GM12878 (cell line): ENCODE measurements at regions not wholly inside any gene's neighbourhood (a gene's known extent, or its start where the extent isn't known, plus 50 kb on each side); places are given as distances from the start of the nearest gene placed in this dataset.

Source experiments
- ATAC-seq: fragments of 200-7000 bp; cut with Tn5 transposase; 3 replicates; pipeline ENCODE4 v1.9.1; 2020; ENCODE audit warnings: mild to moderate bottlenecking, moderate library complexity
- BruUV-seq: library from RNA; stranded (reverse); fragments of 400-500 nt; replicated peaks from 2 replicates; lab custom pipeline; 2021; lab: Mats Ljungman, UMichigan
- CTCF ChIA-PET: fragments of 300-600 bp; sonication (Branson Sonifier 250); formaldehyde crosslinking; extraction: SDS; loops from one replicate; lab custom pipeline; 2021; ENCODE audit warnings: inconsistent platforms; lab: Yijun Ruan, JAX
- POLR2A ChIA-PET: fragments of 350-600 bp; formaldehyde crosslinking; extraction: SDS; loops from one replicate; lab custom pipeline; 2021; ENCODE audit warnings: inconsistent platforms; lab: Charles Lee
- RAD21 ChIA-PET: fragments of 300-600 bp; sonication (Branson Sonifier 250); formaldehyde crosslinking; loops from one replicate; lab custom pipeline; 2023; ENCODE audit warnings: antibody characterized with exemption; ENCODE audit not compliant: unreplicated experiment; lab: Charles Lee
- SMC1A ChIA-PET: fragments of 300-600 bp; sonication (Branson Sonifier 250); formaldehyde crosslinking; loops from one replicate; lab custom pipeline; 2023; ENCODE audit not compliant: unreplicated experiment, uncharacterized antibody; lab: Charles Lee
- DNase-seq: peaks from one replicate; pipeline ENCODE4 v3.0.0-alpha.2; 2011; ENCODE audit warnings: low read depth, low spot score
- FAIRE-seq: peaks from 3 replicates; lab custom pipeline; 2011; peaks lifted over from hg19 to GRCh38; lab: Jason Lieb, UNC
- H2AFZ ChIP-seq: 2 replicates; pipeline ENCODE4 v1.6.0; 2011; ENCODE audit warnings: low read depth, low read length, control low read depth; ENCODE audit not compliant: control insufficient read depth
- H3K27ac ChIP-seq: 2 replicates; pipeline ENCODE4 v1.5.1; 2011; ENCODE audit warnings: control low read depth; ENCODE audit not compliant: control insufficient read depth, insufficient read depth
- H3K27me3 ChIP-seq, 2 experiments: replicated peaks in 1 of 2; 2 replicates each; pipeline versions ENCODE4 v1.6.0 to v1.6.1; 2011; ENCODE audit warnings: low read length in 1 of 2; ENCODE audit not compliant: control insufficient read depth in 2 of 2, insufficient read depth in 2 of 2
- H3K36me3 ChIP-seq, 2 experiments: 2 replicates each; pipeline ENCODE4 v1.5.1; 2011; ENCODE audit warnings: low read length in 1 of 2; ENCODE audit not compliant: control insufficient read depth in 2 of 2, insufficient read depth in 2 of 2
- H3K4me1 ChIP-seq: 2 replicates; pipeline ENCODE4 v1.6.1; 2011; ENCODE audit warnings: mild to moderate bottlenecking, low read length, moderate library complexity, mixed read lengths; ENCODE audit not compliant: control insufficient read depth, insufficient read depth
- H3K4me2 ChIP-seq: 2 replicates; pipeline ENCODE4 v1.6.0; 2011; ENCODE audit warnings: control low read depth; ENCODE audit not compliant: control insufficient read depth, insufficient read depth
- H3K4me3 ChIP-seq: fragments of 200-600 bp; sonication (generic); 2 replicates; pipeline ENCODE4 v1.5.1; 2016
- H3K79me2 ChIP-seq: 2 replicates; pipeline ENCODE4 v1.6.0; 2011; ENCODE audit warnings: low read length; ENCODE audit not compliant: control insufficient read depth, insufficient read depth
- H3K9ac ChIP-seq: 2 replicates; pipeline ENCODE4 v1.8.0; 2011; ENCODE audit warnings: low read length, control low read depth, mixed read lengths; ENCODE audit not compliant: control insufficient read depth, insufficient read depth
- H3K9me3 ChIP-seq: replicated peaks from 3 replicates; pipeline ENCODE4 v1.5.1; 2011; ENCODE audit warnings: mild to moderate bottlenecking, low read length; ENCODE audit not compliant: control insufficient read depth, insufficient read depth
- H4K20me1 ChIP-seq: 2 replicates; pipeline ENCODE4 v1.6.0; 2011; ENCODE audit not compliant: control insufficient read depth, insufficient read depth
- CEBPZ ChIP-seq: fragments of 150-350 bp; IDR thresholded peaks from 2 replicates; pipeline ENCODE4 v1.6.1; 2016; ENCODE audit warnings: low read depth, low read length
- FOS ChIP-seq: IDR thresholded peaks from 3 replicates; pipeline ENCODE4 v1.6.1; 2011; ENCODE audit warnings: borderline replicate concordance; ENCODE audit not compliant: insufficient read length; ENCODE audit errors: extremely low read depth
- JUNB ChIP-seq: IDR thresholded peaks from 2 replicates; pipeline ENCODE4 v1.6.1; 2016; ENCODE audit warnings: antibody characterized with exemption, mild to moderate bottlenecking
- MYB ChIP-seq: fragments of 150-350 bp; IDR thresholded peaks from 2 replicates; pipeline ENCODE4 v1.6.1; 2014; ENCODE audit warnings: mild to moderate bottlenecking, low read depth, low read length, borderline replicate concordance
- in situ Hi-C: fragments of 300-500 bp; cut with MboI; formaldehyde crosslinking; loops from 9 replicates; pipeline ENCODE4 v1.14.3; 2018; ENCODE audit warnings: mixed read lengths
- intact Hi-C: fragments of 100-400 bp; cut with micrococcal nuclease; formaldehyde crosslinking; loops from one replicate; pipeline ENCODE4 v1.14.2; 2022; ENCODE audit not compliant: unreplicated experiment
- TF ChIP-seq, protein P1 (sequence below): fragments of 450-650 bp; conservative IDR thresholded peaks from 2 replicates; pipeline ENCODE4 v1.6.1; 2017; ENCODE audit warnings: mild to moderate bottlenecking, moderate library complexity

- ChIA-PET SMC1A (no interaction called here), POLR2A (no interaction called here), CTCF (no interaction called here), RAD21 (no interaction called here)
- no peak for DNase-seq
- H3K36me3 ChIP-seq, result no peaks in the 10 kb centered on the region
- no peak for FAIRE-seq
- no peaks in the 10 kb centered on the region for H3K79me2 ChIP-seq
- no peak overlapping the region for H2AFZ ChIP-seq
- H3K4me2 ChIP-seq, result no peak overlapping the region
- H3K27ac ChIP-seq, result no peak overlapping the region
- no TSS peak for BruUV-seq
- no peaks in the 10 kb centered on the region for H3K9me3 ChIP-seq
- no peak overlapping the region for H3K9ac ChIP-seq
- in situ Hi-C loops, result no loop called here
- no peak for ATAC-seq
- no peaks in the 10 kb centered on the region for H3K4me1 ChIP-seq
- no peaks in the 10 kb centered on the region for H3K27me3 ChIP-seq
- no peak for TF ChIP-seq FOS
- TF ChIP-seq, protein P1, sequence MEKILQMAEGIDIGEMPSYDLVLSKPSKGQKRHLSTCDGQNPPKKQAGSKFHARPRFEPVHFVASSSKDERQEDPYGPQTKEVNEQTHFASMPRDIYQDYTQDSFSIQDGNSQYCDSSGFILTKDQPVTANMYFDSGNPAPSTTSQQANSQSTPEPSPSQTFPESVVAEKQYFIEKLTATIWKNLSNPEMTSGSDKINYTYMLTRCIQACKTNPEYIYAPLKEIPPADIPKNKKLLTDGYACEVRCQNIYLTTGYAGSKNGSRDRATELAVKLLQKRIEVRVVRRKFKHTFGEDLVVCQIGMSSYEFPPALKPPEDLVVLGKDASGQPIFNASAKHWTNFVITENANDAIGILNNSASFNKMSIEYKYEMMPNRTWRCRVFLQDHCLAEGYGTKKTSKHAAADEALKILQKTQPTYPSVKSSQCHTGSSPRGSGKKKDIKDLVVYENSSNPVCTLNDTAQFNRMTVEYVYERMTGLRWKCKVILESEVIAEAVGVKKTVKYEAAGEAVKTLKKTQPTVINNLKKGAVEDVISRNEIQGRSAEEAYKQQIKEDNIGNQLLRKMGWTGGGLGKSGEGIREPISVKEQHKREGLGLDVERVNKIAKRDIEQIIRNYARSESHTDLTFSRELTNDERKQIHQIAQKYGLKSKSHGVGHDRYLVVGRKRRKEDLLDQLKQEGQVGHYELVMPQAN, result no peak
- TF ChIP-seq MYB, result no peak
- TF ChIP-seq JUNB, result no peak
- TF ChIP-seq CEBPZ, result no peak
- no peak overlapping the region for H3K4me3 ChIP-seq
- intact Hi-C loops, result no loop called here
- no peaks in the 10 kb centered on the region for H4K20me1 ChIP-seq
Observed at GRCh38 chr1:209484429-209484828, 99.1 kb upstream of the CAMK1G start.
